RWPE1 (cell line): ENCODE measurements at regions not wholly inside any gene's neighbourhood (a gene's known extent, or its start where the extent isn't known, plus 50 kb on each side); places are given as distances from the start of the nearest gene placed in this dataset.

ENCODE experiments used
- CTCF ChIA-PET: fragments of 350-600 bp; sonication (Branson Sonifier 250); formaldehyde crosslinking; extraction: SDS; loops from one replicate; lab custom pipeline; 2021; lab: Yijun Ruan, JAX
- POLR2A ChIA-PET: fragments of 400-600 bp; formaldehyde crosslinking; extraction: SDS; loops from one replicate; lab custom pipeline; 2020; ENCODE audit warnings: antibody characterized with exemption; ENCODE audit not compliant: low non-redundant PET; lab: Yijun Ruan, JAX
- DNase-seq: peaks from one replicate; pipeline ENCODE4 v3.0.0; 2012; ENCODE audit warnings: low spot score
- H3K27ac ChIP-seq: fragments of 450-650 bp; 2 replicates; pipeline ENCODE4 v1.5.1; 2017
- CTCF ChIP-seq: fragments of 450-650 bp; conservative IDR thresholded peaks from 2 replicates; pipeline ENCODE4 v1.5.1; 2017; ENCODE audit warnings: low read depth, mild to moderate bottlenecking

- no peak for TF ChIP-seq CTCF
- ChIA-PET CTCF (no interaction called here), POLR2A (no interaction called here)
- no peak overlapping the region for H3K27ac ChIP-seq
- DNase-seq = no peak
Measured at GRCh38 chr4:133588306-133588705, 439.2 kb downstream of the PCDH10 start.

GRCh38 chr4:133585323-133585722 is 436.2 kb downstream of the PCDH10 start:
- ChIA-PET POLR2A (no interaction called here), CTCF (no interaction called here)
- H3K27ac ChIP-seq = no peak overlapping the region
- no peak for TF ChIP-seq CTCF
- DNase-seq = no peak

- CTCF ChIA-PET = no interaction called here
- no peak overlapping the region for H3K27ac ChIP-seq
- POLR2A ChIA-PET = no interaction called here
- TF ChIP-seq CTCF = no peak
- DNase-seq = no peak
Measured at GRCh38 chr4:133584714-133585113, 435.6 kb downstream of the PCDH10 start.

GRCh38 chr4:133581996-133582619 is 433.0 kb downstream of the PCDH10 start:
- no peak overlapping the region for H3K27ac ChIP-seq
- POLR2A ChIA-PET = no interaction called here
- no peak for TF ChIP-seq CTCF
- CTCF ChIA-PET = interaction anchor here (0.6 kb wide), 1 partner anchor 215 kb away, joined by 3 read pairs; no protein-coding TSS in a partner anchor
- DNase-seq = no peak

- H3K27ac ChIP-seq = no peak overlapping the region
- DNase-seq = no peak
- no peak for TF ChIP-seq CTCF
- CTCF ChIA-PET = no interaction called here
- POLR2A ChIA-PET = no interaction called here
Measured at GRCh38 chr4:133574248-133574647, 425.2 kb downstream of the PCDH10 start.

- TF ChIP-seq CTCF = no peak
- CTCF ChIA-PET = no interaction called here
- no peak overlapping the region for H3K27ac ChIP-seq
- POLR2A ChIA-PET = no interaction called here
- peak; percentile 27 for DNase-seq
Measured at GRCh38 chr4:133565379-133565778, 416.3 kb downstream of the PCDH10 start.
